Fibroblast of villous mesenchyme (primary cell): ENCODE measurements at regions not wholly inside any gene's neighbourhood (a gene's known extent, or its start where the extent isn't known, plus 50 kb on each side); places are given as distances from the start of the nearest gene placed in this dataset.

ENCODE experiments used
- DNase-seq: peaks from one replicate; pipeline ENCODE4 v3.0.0-alpha.2; 2010; ENCODE audit warnings: low read depth
- H3K4me3 ChIP-seq: 2 replicates; pipeline ENCODE4 v1.5.1; 2011; ENCODE audit warnings: low read depth, mild to moderate bottlenecking, low read length
- CTCF ChIP-seq: IDR thresholded peaks from 2 replicates; pipeline ENCODE4 v1.5.1; 2012; ENCODE audit warnings: low read depth, mild to moderate bottlenecking, low read length; ENCODE audit not compliant: insufficient read depth

- DNase-seq, result no peak
- no peak overlapping the region for H3K4me3 ChIP-seq
- no peak for TF ChIP-seq CTCF
Observed at GRCh38 chr12:75974323-75975187, 57.0 kb downstream of the PHLDA1 start.

- no peak for TF ChIP-seq CTCF
- no peak for DNase-seq
- no peak overlapping the region for H3K4me3 ChIP-seq
Observed at GRCh38 chr12:75971253-75971652, 60.3 kb downstream of the PHLDA1 start.

- no peak overlapping the region for H3K4me3 ChIP-seq
- DNase-seq, result no peak
- no peak for TF ChIP-seq CTCF
Observed at GRCh38 chr12:75970310-75970709, 61.3 kb downstream of the PHLDA1 start.

- no peak for DNase-seq
- TF ChIP-seq CTCF, result no peak
- H3K4me3 ChIP-seq, result no peak overlapping the region
Observed at GRCh38 chr12:75969768-75970167, 61.8 kb downstream of the PHLDA1 start.

- no peak for TF ChIP-seq CTCF
Observed at GRCh38 chr12:75965661-75966060, 65.9 kb downstream of the PHLDA1 start.

GRCh38 chr12:75964150-75964549, 67.4 kb downstream of the PHLDA1 start:
- no peak for TF ChIP-seq CTCF
- no peak overlapping the region for H3K4me3 ChIP-seq
- DNase-seq, result no peak

More at GRCh38 chr12:75965661-75966060, 65.9 kb downstream of the PHLDA1 start:
- H3K4me3 ChIP-seq, result no peak overlapping the region
- DNase-seq, result no peak
